ENCODE measurements at regions not wholly inside any gene's neighbourhood (a gene's known extent, or its start where the extent isn't known, plus 50 kb on each side); places are given as distances from the start of the nearest gene placed in this dataset.

- no peak for DNase-seq (ENCODE audit: extremely low spot score)
- H3K36me3 ChIP-seq, result no peaks in the 10 kb centered on the region
- no peak overlapping the region for H3K27ac ChIP-seq (replicated peaks in 1 of 4)
- H3K9me3 ChIP-seq, result no peaks in the 10 kb centered on the region
- no peak overlapping the region for H3K4me3 ChIP-seq
- intact Hi-C loops (cut with DNase I), result no loop called here
- no peak for TF ChIP-seq CTCF (IDR thresholded peaks at IDR 0.05)
- TF ChIP-seq POLR2A (IDR thresholded peaks at IDR 0.05; ENCODE audit: low read depth), result no peak
- 53% methylated on average over 4 of the region's 4 CpGs for WGBS
- H3K27me3 ChIP-seq, result peaks cover 0 to 30% (median 0%) of the 10 kb centered on the region in 4 donors
- H3K4me1 ChIP-seq, result no peaks in the 10 kb centered on the region
These were observed 168.6 kb downstream of the PMP22 start for GRCh38 chr17:15096511-15096910.

GRCh38 chr17:15095935-15096334, 169.2 kb downstream of the PMP22 start:
- intact Hi-C loops (cut with DNase I), result no loop called here
- TF ChIP-seq POLR2AphosphoS5 (IDR thresholded peaks at IDR 0.05), result no peak
- TF ChIP-seq CTCF (IDR thresholded peaks at IDR 0.05), result no peak
- TF ChIP-seq POLR2A (IDR thresholded peaks at IDR 0.05; ENCODE audit: low read depth), result no peak
- no peak for TF ChIP-seq EP300 (IDR thresholded peaks at IDR 0.05)
- no peaks in the 10 kb centered on the region for H3K4me1 ChIP-seq
- H3K4me3 ChIP-seq, result no peak overlapping the region
- 87% methylated on average over 2 of the region's 2 CpGs for WGBS
- no peak overlapping the region for H3K27ac ChIP-seq (replicated peaks in 1 of 4)
- H3K27me3 ChIP-seq, result peaks cover 0 to 24% (median 0%) of the 10 kb centered on the region in 4 donors
- H3K9me3 ChIP-seq, result no peaks in the 10 kb centered on the region
- H3K36me3 ChIP-seq, result no peaks in the 10 kb centered on the region
- DNase-seq (ENCODE audit: extremely low spot score), result no peak

- H3K4me3 ChIP-seq, result no peak overlapping the region
- TF ChIP-seq CTCF (IDR thresholded peaks at IDR 0.05) (no peak), EP300 (IDR thresholded peaks at IDR 0.05) (no peak), POLR2A (IDR thresholded peaks at IDR 0.05; ENCODE audit: low read depth) (no peak), POLR2AphosphoS5 (IDR thresholded peaks at IDR 0.05) (no peak)
- peaks cover 0 to 17% (median 0%) of the 10 kb centered on the region in 4 donors for H3K27me3 ChIP-seq
- no peak for DNase-seq (ENCODE audit: extremely low spot score)
- WGBS, result 80% methylated on average over 7 of the region's 7 CpGs
- no peaks in the 10 kb centered on the region for H3K36me3 ChIP-seq
- H3K4me1 ChIP-seq, result no peaks in the 10 kb centered on the region
- intact Hi-C loops (cut with DNase I), result no loop called here
- no peak overlapping the region for H3K27ac ChIP-seq (replicated peaks in 1 of 4)
- H3K9me3 ChIP-seq, result no peaks in the 10 kb centered on the region
These were observed 172.4 kb downstream of the PMP22 start for GRCh38 chr17:15092762-15093161.

- Histone ChIP-seq H3K27ac (replicated peaks in 1 of 4) (no peak overlapping the region), H3K4me1 (no peaks in the 10 kb centered on the region), H3K27me3 (peaks cover 0 to 18% (median 0%) of the 10 kb centered on the region in 4 donors), H3K9me3 (no peaks in the 10 kb centered on the region), H3K36me3 (no peaks in the 10 kb centered on the region), H3K4me3 (no peak overlapping the region)
- 68% methylated on average over 2 of the region's 2 CpGs for WGBS
- TF ChIP-seq EP300 (IDR thresholded peaks at IDR 0.05), result no peak
- TF ChIP-seq POLR2AphosphoS5 (IDR thresholded peaks at IDR 0.05), result no peak
- no peak for TF ChIP-seq CTCF (IDR thresholded peaks at IDR 0.05)
- no peak for TF ChIP-seq POLR2A (IDR thresholded peaks at IDR 0.05; ENCODE audit: low read depth)
- no peak for DNase-seq (ENCODE audit: extremely low spot score)
- intact Hi-C loops (cut with DNase I), result no loop called here
These were observed 172.9 kb downstream of the PMP22 start for GRCh38 chr17:15092261-15092660.

- Histone ChIP-seq H3K9me3 (no peaks in the 10 kb centered on the region), H3K4me1 (no peaks in the 10 kb centered on the region), H3K27me3 (peaks cover 0 to 22% (median 0%) of the 10 kb centered on the region in 4 donors), H3K27ac (replicated peaks in 1 of 4) (no peak overlapping the region), H3K4me3 (no peak overlapping the region), H3K36me3 (no peaks in the 10 kb centered on the region)
- 76% methylated on average over 2 of the region's 2 CpGs for WGBS
- DNase-seq (ENCODE audit: extremely low spot score), result no peak
- intact Hi-C loops (cut with DNase I), result no loop called here
- no peak for TF ChIP-seq EP300 (IDR thresholded peaks at IDR 0.05)
- TF ChIP-seq POLR2A (IDR thresholded peaks at IDR 0.05; ENCODE audit: low read depth), result no peak
These were observed 173.3 kb downstream of the PMP22 start for GRCh38 chr17:15091825-15092224.

Data from esophagus muscularis mucosa (tissue), 4 donors.